ENCODE measurements at regions not wholly inside any gene's neighbourhood (a gene's known extent, or its start where the extent isn't known, plus 50 kb on each side); places are given as distances from the start of the nearest gene placed in this dataset.

- H3K4me3 ChIP-seq (ENCODE audit: low read length in 2 of 2) = no peak overlapping the region
- H3K27me3 ChIP-seq (ENCODE audit: control insufficient read depth in 2 of 2, insufficient read depth in 2 of 2, low read length in 2 of 2) = peaks cover 3 to 8% of the 10 kb centered on the region in 2 donors
- H3K4me1 ChIP-seq (ENCODE audit: control insufficient read depth in 2 of 2, insufficient read depth in 2 of 2, low read length in 2 of 2) = no peaks in the 10 kb centered on the region
- no peaks in the 10 kb centered on the region for H3K9me3 ChIP-seq (ENCODE audit: control insufficient read depth in 2 of 2, low read length in 2 of 2)
- no peak overlapping the region for H3K9ac ChIP-seq (ENCODE audit: low read depth in 1 of 2, low read length in 2 of 2)
- H3K36me3 ChIP-seq (ENCODE audit: control insufficient read depth in 2 of 2, insufficient read depth in 2 of 2, low read length in 2 of 2) = no peaks in the 10 kb centered on the region
- H3K27ac ChIP-seq (ENCODE audit: low read depth in 2 of 2, low read length in 2 of 2) = no peak overlapping the region
Observed at GRCh38 chr17:36777118-36777517, 160.2 kb upstream of the LHX1 start.

GRCh38 chr17:36778448-36778847 lies 158.8 kb upstream of the LHX1 start:
- no peaks in the 10 kb centered on the region for H3K4me1 ChIP-seq (ENCODE audit: control insufficient read depth in 2 of 2, insufficient read depth in 2 of 2, low read length in 2 of 2)
- peaks cover 6 to 8% of the 10 kb centered on the region in 2 donors for H3K27me3 ChIP-seq (ENCODE audit: control insufficient read depth in 2 of 2, insufficient read depth in 2 of 2, low read length in 2 of 2)
- no peak overlapping the region for H3K9ac ChIP-seq (ENCODE audit: low read depth in 1 of 2, low read length in 2 of 2)

GRCh38 chr17:36779550-36779949 lies 157.7 kb upstream of the LHX1 start:
- H3K4me3 ChIP-seq (ENCODE audit: low read length in 2 of 2) = no peak overlapping the region
- no peak overlapping the region for H3K9ac ChIP-seq (ENCODE audit: low read depth in 1 of 2, low read length in 2 of 2)
- H3K27ac ChIP-seq (ENCODE audit: low read depth in 2 of 2, low read length in 2 of 2) = no peak overlapping the region
- no peaks in the 10 kb centered on the region for H3K4me1 ChIP-seq (ENCODE audit: control insufficient read depth in 2 of 2, insufficient read depth in 2 of 2, low read length in 2 of 2)
- no peaks in the 10 kb centered on the region for H3K36me3 ChIP-seq (ENCODE audit: control insufficient read depth in 2 of 2, insufficient read depth in 2 of 2, low read length in 2 of 2)
- no peaks in the 10 kb centered on the region for H3K9me3 ChIP-seq (ENCODE audit: control insufficient read depth in 2 of 2, low read length in 2 of 2)
- H3K27me3 ChIP-seq (ENCODE audit: control insufficient read depth in 2 of 2, insufficient read depth in 2 of 2, low read length in 2 of 2) = peaks cover 6 to 8% of the 10 kb centered on the region in 2 donors

More at GRCh38 chr17:36778448-36778847, 158.8 kb upstream of the LHX1 start:
- Histone ChIP-seq H3K9me3 (ENCODE audit: control insufficient read depth in 2 of 2, low read length in 2 of 2) (no peaks in the 10 kb centered on the region), H3K4me3 (ENCODE audit: low read length in 2 of 2) (no peak overlapping the region), H3K27ac (ENCODE audit: low read depth in 2 of 2, low read length in 2 of 2) (no peak overlapping the region), H3K36me3 (ENCODE audit: control insufficient read depth in 2 of 2, insufficient read depth in 2 of 2, low read length in 2 of 2) (no peaks in the 10 kb centered on the region)

- Histone ChIP-seq H3K27ac (ENCODE audit: low read depth in 2 of 2, low read length in 2 of 2) (no peak overlapping the region), H3K4me3 (ENCODE audit: low read length in 2 of 2) (no peak overlapping the region), H3K9ac (ENCODE audit: low read depth in 1 of 2, low read length in 2 of 2) (no peak overlapping the region), H3K27me3 (ENCODE audit: control insufficient read depth in 2 of 2, insufficient read depth in 2 of 2, low read length in 2 of 2) (peaks cover 5% of the 10 kb centered on the region in 2 donors), H3K4me1 (ENCODE audit: control insufficient read depth in 2 of 2, insufficient read depth in 2 of 2, low read length in 2 of 2) (no peaks in the 10 kb centered on the region), H3K9me3 (ENCODE audit: control insufficient read depth in 2 of 2, low read length in 2 of 2) (no peaks in the 10 kb centered on the region), H3K36me3 (ENCODE audit: control insufficient read depth in 2 of 2, insufficient read depth in 2 of 2, low read length in 2 of 2) (no peaks in the 10 kb centered on the region)
Observed at GRCh38 chr17:36784633-36785032, 152.6 kb upstream of the LHX1 start.

GRCh38 chr17:36786867-36787266 lies 150.4 kb upstream of the LHX1 start:
- H3K4me3 ChIP-seq (ENCODE audit: low read length in 2 of 2) = no peak overlapping the region
- no peak overlapping the region for H3K9ac ChIP-seq (ENCODE audit: low read depth in 1 of 2, low read length in 2 of 2)
- no peak overlapping the region for H3K27ac ChIP-seq (ENCODE audit: low read depth in 2 of 2, low read length in 2 of 2)
- H3K36me3 ChIP-seq (ENCODE audit: control insufficient read depth in 2 of 2, insufficient read depth in 2 of 2, low read length in 2 of 2) = no peaks in the 10 kb centered on the region
- H3K9me3 ChIP-seq (ENCODE audit: control insufficient read depth in 2 of 2, low read length in 2 of 2) = no peaks in the 10 kb centered on the region
- peaks cover 0 to 6% of the 10 kb centered on the region in 2 donors for H3K27me3 ChIP-seq (ENCODE audit: control insufficient read depth in 2 of 2, insufficient read depth in 2 of 2, low read length in 2 of 2)
- no peaks in the 10 kb centered on the region for H3K4me1 ChIP-seq (ENCODE audit: control insufficient read depth in 2 of 2, insufficient read depth in 2 of 2, low read length in 2 of 2)

GRCh38 chr17:36791150-36791941 lies 145.9 kb upstream of the LHX1 start:
- H3K4me3 ChIP-seq (ENCODE audit: low read length in 2 of 2) = no peak overlapping the region
- H3K4me1 ChIP-seq (ENCODE audit: control insufficient read depth in 2 of 2, insufficient read depth in 2 of 2, low read length in 2 of 2) = no peaks in the 10 kb centered on the region
- H3K36me3 ChIP-seq (ENCODE audit: control insufficient read depth in 2 of 2, insufficient read depth in 2 of 2, low read length in 2 of 2) = no peaks in the 10 kb centered on the region
- no peak overlapping the region for H3K27ac ChIP-seq (ENCODE audit: low read depth in 2 of 2, low read length in 2 of 2)
- no peak overlapping the region for H3K9ac ChIP-seq (ENCODE audit: low read depth in 1 of 2, low read length in 2 of 2)
- H3K9me3 ChIP-seq (ENCODE audit: control insufficient read depth in 2 of 2, low read length in 2 of 2) = no peaks in the 10 kb centered on the region
- H3K27me3 ChIP-seq (ENCODE audit: control insufficient read depth in 2 of 2, insufficient read depth in 2 of 2, low read length in 2 of 2) = peaks cover 0 to 5% of the 10 kb centered on the region in 2 donors

- H3K27ac ChIP-seq (ENCODE audit: low read depth in 2 of 2, low read length in 2 of 2) = no peak overlapping the region
- no peaks in the 10 kb centered on the region for H3K9me3 ChIP-seq (ENCODE audit: control insufficient read depth in 2 of 2, low read length in 2 of 2)
- H3K4me3 ChIP-seq (ENCODE audit: low read length in 2 of 2) = no peak overlapping the region
- no peak overlapping the region for H3K9ac ChIP-seq (ENCODE audit: low read depth in 1 of 2, low read length in 2 of 2)
- H3K36me3 ChIP-seq (ENCODE audit: control insufficient read depth in 2 of 2, insufficient read depth in 2 of 2, low read length in 2 of 2) = no peaks in the 10 kb centered on the region
- no peaks in the 10 kb centered on the region for H3K4me1 ChIP-seq (ENCODE audit: control insufficient read depth in 2 of 2, insufficient read depth in 2 of 2, low read length in 2 of 2)
- peaks cover 0 to 5% of the 10 kb centered on the region in 2 donors for H3K27me3 ChIP-seq (ENCODE audit: control insufficient read depth in 2 of 2, insufficient read depth in 2 of 2, low read length in 2 of 2)
Observed at GRCh38 chr17:36791942-36792475, 145.3 kb upstream of the LHX1 start.

GRCh38 chr17:36792849-36793248 lies 144.4 kb upstream of the LHX1 start:
- H3K27ac ChIP-seq (ENCODE audit: low read depth in 2 of 2, low read length in 2 of 2) = no peak overlapping the region
- no peaks in the 10 kb centered on the region for H3K36me3 ChIP-seq (ENCODE audit: control insufficient read depth in 2 of 2, insufficient read depth in 2 of 2, low read length in 2 of 2)
- H3K27me3 ChIP-seq (ENCODE audit: control insufficient read depth in 2 of 2, insufficient read depth in 2 of 2, low read length in 2 of 2) = peaks cover 4 to 9% of the 10 kb centered on the region in 2 donors
- H3K4me3 ChIP-seq (ENCODE audit: low read length in 2 of 2) = no peak overlapping the region
- no peaks in the 10 kb centered on the region for H3K9me3 ChIP-seq (ENCODE audit: control insufficient read depth in 2 of 2, low read length in 2 of 2)
- no peak overlapping the region for H3K9ac ChIP-seq (ENCODE audit: low read depth in 1 of 2, low read length in 2 of 2)
- H3K4me1 ChIP-seq (ENCODE audit: control insufficient read depth in 2 of 2, insufficient read depth in 2 of 2, low read length in 2 of 2) = no peaks in the 10 kb centered on the region

- Histone ChIP-seq H3K9ac (ENCODE audit: low read depth in 1 of 2, low read length in 2 of 2) (no peak overlapping the region), H3K27me3 (ENCODE audit: control insufficient read depth in 2 of 2, insufficient read depth in 2 of 2, low read length in 2 of 2) (peaks cover 4 to 9% of the 10 kb centered on the region in 2 donors)
Observed at GRCh38 chr17:36793976-36794375, 143.3 kb upstream of the LHX1 start.

GRCh38 chr17:36807496-36808179 lies 129.6 kb upstream of the LHX1 start:
- Histone ChIP-seq H3K27me3 (ENCODE audit: control insufficient read depth in 2 of 2, insufficient read depth in 2 of 2, low read length in 2 of 2) (peaks cover 22 to 23% of the 10 kb centered on the region in 2 donors), H3K4me3 (ENCODE audit: low read length in 2 of 2) (no peak overlapping the region), H3K27ac (ENCODE audit: low read depth in 2 of 2, low read length in 2 of 2) (no peak overlapping the region), H3K36me3 (ENCODE audit: control insufficient read depth in 2 of 2, insufficient read depth in 2 of 2, low read length in 2 of 2) (no peaks in the 10 kb centered on the region), H3K9me3 (ENCODE audit: control insufficient read depth in 2 of 2, low read length in 2 of 2) (no peaks in the 10 kb centered on the region), H3K9ac (ENCODE audit: low read depth in 1 of 2, low read length in 2 of 2) (no peak overlapping the region), H3K4me1 (ENCODE audit: control insufficient read depth in 2 of 2, insufficient read depth in 2 of 2, low read length in 2 of 2) (no peaks in the 10 kb centered on the region)

More at GRCh38 chr17:36793976-36794375, 143.3 kb upstream of the LHX1 start:
- no peak overlapping the region for H3K27ac ChIP-seq (ENCODE audit: low read depth in 2 of 2, low read length in 2 of 2)
- no peaks in the 10 kb centered on the region for H3K36me3 ChIP-seq (ENCODE audit: control insufficient read depth in 2 of 2, insufficient read depth in 2 of 2, low read length in 2 of 2)
- no peaks in the 10 kb centered on the region for H3K4me1 ChIP-seq (ENCODE audit: control insufficient read depth in 2 of 2, insufficient read depth in 2 of 2, low read length in 2 of 2)
- no peak overlapping the region for H3K4me3 ChIP-seq (ENCODE audit: low read length in 2 of 2)
- H3K9me3 ChIP-seq (ENCODE audit: control insufficient read depth in 2 of 2, low read length in 2 of 2) = no peaks in the 10 kb centered on the region
